Mesodermal cell (in vitro differentiated cells): ENCODE measurements at regions not wholly inside any gene's neighbourhood (a gene's known extent, or its start where the extent isn't known, plus 50 kb on each side); places are given as distances from the start of the nearest gene placed in this dataset.
"Not testable (repeated sequence)": the region's sequence is repeated elsewhere in the genome, so short reads cannot be mapped to it uniquely, and the experiment has no call there.

ENCODE experiments used
- H3K27ac ChIP-seq: 2 replicates; pipeline ENCODE4 v1.7.0; 2013; ENCODE audit warnings: mild to moderate bottlenecking, low read depth, low read length, moderate library complexity; ENCODE audit not compliant: severe bottlenecking
- H3K36me3 ChIP-seq: 2 replicates; pipeline ENCODE4 v1.7.1; 2013; ENCODE audit warnings: mild to moderate bottlenecking, low read length, moderate library complexity; ENCODE audit not compliant: control insufficient read depth, insufficient read depth
- H3K4me1 ChIP-seq: one replicate; pipeline ENCODE4 v1.7.1; 2013; ENCODE audit warnings: mild to moderate bottlenecking, low read length; ENCODE audit not compliant: insufficient read depth, control insufficient read depth, poor library complexity, severe bottlenecking
- H3K4me3 ChIP-seq: 2 replicates; pipeline ENCODE4 v1.7.0; 2013; ENCODE audit warnings: low read length, control low read depth, mild to moderate bottlenecking; ENCODE audit not compliant: insufficient read depth, poor library complexity, severe bottlenecking; ENCODE audit errors: extremely low read depth
- H3K9me3 ChIP-seq: 2 replicates; pipeline ENCODE4 v1.7.1; 2013; ENCODE audit warnings: mild to moderate bottlenecking, low read length, moderate library complexity; ENCODE audit not compliant: control insufficient read depth
- WGBS, 2 experiments: methylation state at CpG; one replicate each; pipeline ENCODE4 v1.1.5; 2013; ENCODE audit warnings: missing lambda C conversion rate in 2 of 2; ENCODE audit not compliant: insufficient coverage in 2 of 2; 5-methylcytosine and 5-hydroxymethylcytosine counted together

GRCh38 chr5:179457612-179458011 lies 92.7 kb upstream of the RUFY1 start:
- Histone ChIP-seq H3K4me1 (no peaks in the 10 kb centered on the region), H3K9me3 (peaks cover 5% of the 10 kb centered on the region), H3K36me3 (no peaks in the 10 kb centered on the region), H3K27ac (no peak overlapping the region), H3K4me3 (no peak overlapping the region)
- 88 to 100% methylated on average over 1 to 8 of the region's 8 CpGs for WGBS, 2 experiments

- not testable (repeated sequence) for H3K4me3 ChIP-seq, H3K4me1 ChIP-seq, H3K36me3 ChIP-seq, H3K9me3 ChIP-seq, H3K27ac ChIP-seq
- 92 to 95% methylated on average over 10 to 11 of the region's 15 CpGs for WGBS, 2 experiments
Measured at GRCh38 chr5:179456075-179456474, 94.3 kb upstream of the RUFY1 start.

GRCh38 chr5:179455320-179455719 lies 95.0 kb upstream of the RUFY1 start:
- no peak overlapping the region for H3K4me3 ChIP-seq
- no peaks in the 10 kb centered on the region for H3K4me1 ChIP-seq
- no peaks in the 10 kb centered on the region for H3K36me3 ChIP-seq
- H3K9me3 ChIP-seq = peaks cover 5% of the 10 kb centered on the region
- WGBS, 2 experiments = 95% methylated on average over 14 to 15 of the region's 15 CpGs
- no peak overlapping the region for H3K27ac ChIP-seq

GRCh38 chr5:179454356-179454755 lies 96.0 kb upstream of the RUFY1 start:
- H3K27ac ChIP-seq = no peak overlapping the region
- no peaks in the 10 kb centered on the region for H3K4me1 ChIP-seq
- no peak overlapping the region for H3K4me3 ChIP-seq
- peaks cover 5% of the 10 kb centered on the region for H3K9me3 ChIP-seq
- no peaks in the 10 kb centered on the region for H3K36me3 ChIP-seq
- 83 to 88% methylated on average over 8 to 9 of the region's 9 CpGs for WGBS, 2 experiments

- H3K9me3 ChIP-seq = peaks cover 5% of the 10 kb centered on the region
- H3K36me3 ChIP-seq = no peaks in the 10 kb centered on the region
- 84 to 90% methylated on average over 4 to 7 of the region's 7 CpGs for WGBS, 2 experiments
- no peak overlapping the region for H3K4me3 ChIP-seq
- no peaks in the 10 kb centered on the region for H3K4me1 ChIP-seq
- H3K27ac ChIP-seq = no peak overlapping the region
Measured at GRCh38 chr5:179453616-179454015, 96.7 kb upstream of the RUFY1 start.

- WGBS, 2 experiments = 87 to 90% methylated on average over 15 to 16 of the region's 20 CpGs
- no peaks in the 10 kb centered on the region for H3K36me3 ChIP-seq
- peaks cover 5% of the 10 kb centered on the region for H3K9me3 ChIP-seq
- no peak overlapping the region for H3K27ac ChIP-seq
- H3K4me1 ChIP-seq = no peaks in the 10 kb centered on the region
- H3K4me3 ChIP-seq = no peak overlapping the region
Measured at GRCh38 chr5:179452356-179453230, 97.8 kb upstream of the RUFY1 start.

- Histone ChIP-seq H3K4me3 (no peak overlapping the region), H3K27ac (no peak overlapping the region), H3K9me3 (peaks cover 5% of the 10 kb centered on the region), H3K36me3 (no peaks in the 10 kb centered on the region), H3K4me1 (no peaks in the 10 kb centered on the region)
- WGBS, 2 experiments = 76 to 86% methylated on average over 4 of the region's 4 CpGs
Measured at GRCh38 chr5:179451828-179452196, 98.5 kb upstream of the RUFY1 start.

- WGBS, 2 experiments = 94 to 95% methylated on average over 9 to 15 of the region's 15 CpGs
- H3K36me3 ChIP-seq = no peaks in the 10 kb centered on the region
- H3K4me1 ChIP-seq = no peaks in the 10 kb centered on the region
- H3K27ac ChIP-seq = no peak overlapping the region
- H3K4me3 ChIP-seq = no peak overlapping the region
- peaks cover 5% of the 10 kb centered on the region for H3K9me3 ChIP-seq
Measured at GRCh38 chr5:179451114-179451827, 99.1 kb upstream of the RUFY1 start.

- WGBS, 2 experiments = 71 to 95% methylated on average over 1 to 4 of the region's 4 CpGs
- not testable (repeated sequence) for H3K4me1 ChIP-seq, H3K9me3 ChIP-seq
Measured at GRCh38 chr5:179449950-179450349, 100.4 kb upstream of the RUFY1 start.

GRCh38 chr5:179448282-179448681 lies 102.1 kb upstream of the RUFY1 start:
- no CpG with 5 or more reads among the region's 11 CpGs for WGBS, 2 experiments
- H3K4me1 ChIP-seq, H3K27ac ChIP-seq, H3K4me3 ChIP-seq, H3K9me3 ChIP-seq, H3K36me3 ChIP-seq: not testable (repeated sequence)

More at GRCh38 chr5:179449950-179450349, 100.4 kb upstream of the RUFY1 start:
- not testable (repeated sequence) for H3K27ac ChIP-seq, H3K36me3 ChIP-seq, H3K4me3 ChIP-seq

- not testable (repeated sequence) for H3K27ac ChIP-seq, H3K9me3 ChIP-seq, H3K36me3 ChIP-seq, H3K4me3 ChIP-seq
- peaks cover 15% of the 10 kb centered on the region for H3K4me1 ChIP-seq
- 86 to 92% methylated on average over 3 of the region's 3 CpGs for WGBS, 2 experiments
Measured at GRCh38 chr5:179442289-179442688, 97.0 kb upstream of the ADAMTS2 start.
